HCT116 (cell line): ENCODE measurements at regions not wholly inside any gene's neighbourhood (a gene's known extent, or its start where the extent isn't known, plus 50 kb on each side); places are given as distances from the start of the nearest gene placed in this dataset.

Experiments
- ATAC-seq: fragments of 200-7000 bp; cut with Tn5 transposase; 2 replicates; pipeline ENCODE4 v1.9.1; 2020; ENCODE audit warnings: mild to moderate bottlenecking, moderate library complexity
- BruUV-seq: library from RNA; stranded (reverse); fragments of 400-500 nt; replicated peaks from 2 replicates; lab custom pipeline; 2021; lab: Mats Ljungman, UMichigan
- CTCF ChIA-PET: fragments of 300-600 bp; sonication (Branson Sonifier 250); formaldehyde crosslinking; loops from one replicate; lab custom pipeline; 2021; ENCODE audit warnings: antibody characterized with exemption; lab: Charles Lee
- POLR2A ChIA-PET: fragments of 300-600, 350-600 bp; sonication (Branson Sonifier 250); formaldehyde crosslinking; loops from one replicate; lab custom pipeline; 2021; ENCODE audit warnings: antibody characterized with exemption; lab: Charles Lee
- RAD21 ChIA-PET, 2 experiments: fragments of 300-600 bp; sonication (Branson Sonifier 250); formaldehyde crosslinking; loops; one replicate each; lab custom pipeline; 2023; ENCODE audit warnings: low total read pairs in 2 of 2; ENCODE audit not compliant: uncharacterized antibody in 2 of 2, unreplicated experiment in 2 of 2, low non-redundant PET in 1 of 2; lab: Charles Lee
- DNase-seq: peaks from one replicate; pipeline ENCODE4 v3.0.0-alpha.2; 2010; ENCODE audit warnings: low read depth, low spot score
- H2AFZ ChIP-seq: fragments of 200-600 bp; shearing (Covaris generic), sonication (generic); 2 replicates; pipeline ENCODE4 v1.6.1; 2017; ENCODE audit warnings: low read depth, mixed run types, mixed read lengths, antibody characterized with exemption, low read length; ENCODE audit not compliant: poor library complexity, severe bottlenecking
- H3K27ac ChIP-seq: 2 replicates; pipeline ENCODE4 v1.5.1; 2012; ENCODE audit warnings: low read depth, low read length
- H3K27me3 ChIP-seq: fragments of 200-600 bp; sonication (generic); 2 replicates; pipeline ENCODE4 v1.6.1; 2016; ENCODE audit warnings: mixed run types, low read length, mixed read lengths; ENCODE audit not compliant: insufficient read depth
- H3K36me3 ChIP-seq, 2 experiments: fragments of 200-500 bp in 1 of 2; fragments of 200-600 bp in 1 of 2; sonication (Bioruptor generic) in 1 of 2; sonication (generic) in 1 of 2; 2 replicates each; pipeline versions ENCODE4 v1.5.1 to v1.6.1; 2014 to 2016; ENCODE audit warnings: low read length in 2 of 2, inconsistent platforms in 1 of 2, mixed read lengths in 1 of 2, mixed run types in 1 of 2; ENCODE audit not compliant: insufficient read depth in 2 of 2, control insufficient read depth in 1 of 2
- H3K4me1 ChIP-seq, 2 experiments: fragments of 200-600 bp in 1 of 2; sonication (generic) in 1 of 2; 2 replicates each; pipeline versions ENCODE4 v1.5.1 to v1.6.1; 2012 to 2017; ENCODE audit warnings: low read length in 2 of 2, inconsistent platforms in 1 of 2, mild to moderate bottlenecking in 1 of 2, mixed read lengths in 1 of 2, mixed run types in 1 of 2, moderate library complexity in 1 of 2; ENCODE audit not compliant: insufficient read depth in 2 of 2, control insufficient read depth in 1 of 2
- H3K4me2 ChIP-seq: fragments of 200-600 bp; sonication (generic); 2 replicates; pipeline ENCODE4 v1.6.1; 2017; ENCODE audit warnings: mixed run types, low read length, mixed read lengths
- H3K4me3 ChIP-seq, 2 experiments: fragments of 200-600 bp in 1 of 2; sonication (generic) in 1 of 2; replicated peaks in 1 of 2; 2 replicates each; pipeline ENCODE4 v1.5.1; 2011 to 2016; ENCODE audit warnings: low read length in 2 of 2, control low read depth in 1 of 2, low read depth in 1 of 2, mild to moderate bottlenecking in 1 of 2, mixed read lengths in 1 of 2, mixed run types in 1 of 2
- H3K79me2 ChIP-seq: fragments of 200-600 bp; sonication (generic); 2 replicates; pipeline ENCODE4 v1.6.1; 2017; ENCODE audit warnings: mild to moderate bottlenecking, mixed run types, low read length, moderate library complexity, mixed read lengths; ENCODE audit not compliant: insufficient read depth
- H3K9ac ChIP-seq: fragments of 200-600 bp; sonication (generic); 2 replicates; pipeline ENCODE4 v1.6.1; 2016; ENCODE audit warnings: low read length, mixed read lengths
- H3K9me2 ChIP-seq: fragments of 200-600 bp; sonication (generic), shearing (Covaris generic); 2 replicates; pipeline ENCODE4 v1.6.1; 2017; ENCODE audit warnings: mixed run types, mild to moderate bottlenecking, moderate library complexity; ENCODE audit not compliant: insufficient read depth
- H3K9me3 ChIP-seq, 2 experiments: fragments of 200-500 bp in 1 of 2; fragments of 200-600 bp in 1 of 2; sonication (Bioruptor generic) in 1 of 2; sonication (generic) in 1 of 2; 2 replicates each; pipeline ENCODE4 v1.6.1; 2014 to 2017; ENCODE audit warnings: low read length in 2 of 2, mixed read lengths in 2 of 2, inconsistent platforms in 1 of 2, low read depth in 1 of 2, mild to moderate bottlenecking in 1 of 2, mixed run types in 1 of 2, moderate library complexity in 1 of 2; ENCODE audit not compliant: control insufficient read depth in 1 of 2, insufficient read depth in 1 of 2
- H4K20me1 ChIP-seq: fragments of 200-600 bp; sonication (generic), shearing (Covaris generic); 2 replicates; pipeline ENCODE4 v1.6.1; 2017; ENCODE audit warnings: mixed run types, mild to moderate bottlenecking, moderate library complexity; ENCODE audit not compliant: insufficient read depth
- CBX3 ChIP-seq: IDR thresholded peaks from 2 replicates; pipeline ENCODE4 v1.6.1; 2012; ENCODE audit warnings: low read depth
- CEBPB ChIP-seq: IDR thresholded peaks from 2 replicates; pipeline ENCODE4 v1.6.1; 2012; ENCODE audit warnings: low read depth
- CTCF ChIP-seq, 3 experiments: fragments of 200-600 bp in 1 of 3; sonication (generic) in 1 of 3; IDR thresholded peaks in 2 of 3; conservative IDR thresholded peaks in 1 of 3; 2 replicates each; pipeline ENCODE4 v1.5.1; 2012 to 2017; ENCODE audit warnings: low read depth in 2 of 3, low read length in 2 of 3, antibody characterized with exemption in 1 of 3, borderline replicate concordance in 1 of 3, control low read depth in 1 of 3, mild to moderate bottlenecking in 1 of 3, mixed read lengths in 1 of 3, mixed run types in 1 of 3, moderate library complexity in 1 of 3; ENCODE audit not compliant: insufficient read depth in 1 of 3
- EGR1 ChIP-seq: IDR thresholded peaks from 2 replicates; pipeline ENCODE4 v1.6.1; 2012; ENCODE audit warnings: low read depth
- ELF1 ChIP-seq: IDR thresholded peaks from 2 replicates; pipeline ENCODE4 v1.6.1; 2012; ENCODE audit warnings: low read depth, borderline replicate concordance
- EZH2 ChIP-seq: fragments of 200-600 bp; sonication (generic); IDR thresholded peaks from 2 replicates; pipeline ENCODE4 v1.6.1; 2017; ENCODE audit warnings: antibody characterized with exemption, mixed run types
- FOSL1 ChIP-seq: IDR thresholded peaks from 2 replicates; pipeline ENCODE4 v1.6.1; 2012; ENCODE audit warnings: low read depth
- JUND ChIP-seq: IDR thresholded peaks from 2 replicates; pipeline ENCODE4 v1.6.1; 2012
- POLR2A ChIP-seq: IDR thresholded peaks from 2 replicates; pipeline ENCODE4 v1.7.0; 2011; ENCODE audit warnings: borderline replicate concordance; ENCODE audit not compliant: insufficient read depth, insufficient read length; ENCODE audit errors: extremely low read depth
- POLR2AphosphoS5 ChIP-seq: IDR thresholded peaks from 2 replicates; pipeline ENCODE4 v1.6.1; 2011; ENCODE audit warnings: mild to moderate bottlenecking, low read depth, low read length, moderate library complexity
- RAD21 ChIP-seq: IDR thresholded peaks from 2 replicates; pipeline ENCODE4 v1.6.1; 2012; ENCODE audit warnings: low read depth, mild to moderate bottlenecking
- REST ChIP-seq: IDR thresholded peaks from 2 replicates; pipeline ENCODE4 v1.6.1; 2012; ENCODE audit warnings: low read depth
- SIN3A ChIP-seq: IDR thresholded peaks from 2 replicates; pipeline ENCODE4 v1.6.1; 2012; ENCODE audit warnings: low read depth
- SP1 ChIP-seq: IDR thresholded peaks from 2 replicates; pipeline ENCODE4 v1.6.1; 2012; ENCODE audit warnings: low read depth
- ZFX ChIP-seq: fragments of 450-650 bp; IDR thresholded peaks from 2 replicates; pipeline ENCODE4 v1.6.1; 2017
- intact Hi-C: fragments of 100-400 bp; cut with micrococcal nuclease; formaldehyde crosslinking; loops from 2 replicates; pipeline ENCODE4 v1.10.0; 2022

- Histone ChIP-seq H3K27ac (no peak overlapping the region), H3K79me2 (no peaks in the 10 kb centered on the region), H4K20me1 (no peaks in the 10 kb centered on the region), H3K4me3 (no peak overlapping the region), H3K9me3 (no peaks in the 10 kb centered on the region), H3K27me3 (0 out of 2 replicates have a peak, but pooled peaks cover 3% of the 10 kb centered on the region), H3K9ac (no peak overlapping the region), H3K4me2 (no peak overlapping the region), H3K9me2 (no peaks in the 10 kb centered on the region), H3K4me1 (no peaks in the 10 kb centered on the region), H3K36me3 (no peaks in the 10 kb centered on the region), H2AFZ (no peak overlapping the region)
- no peak for TF ChIP-seq POLR2A
- TF ChIP-seq POLR2AphosphoS5: no peak
- TF ChIP-seq ELF1: no peak
- no peak for TF ChIP-seq SIN3A
- no peak for TF ChIP-seq CEBPB
- ATAC-seq (no peak), DNase-seq (no peak)
- ChIA-PET RAD21 (no interaction called here), POLR2A (no interaction called here), CTCF (no interaction called here)
- intact Hi-C loops: loop anchor here (5.0 kb wide), 1 partner anchor 51 kb away; no protein-coding TSS in a partner anchor
- no TSS peak for BruUV-seq
Measured at GRCh38 chr16:17001471-17001870, 469.3 kb downstream of the XYLT1 start.

GRCh38 chr16:17002565-17002964, 468.2 kb downstream of the XYLT1 start:
- no peaks in the 10 kb centered on the region for H3K9me2 ChIP-seq
- H3K9me3 ChIP-seq: no peaks in the 10 kb centered on the region
- no TSS peak for BruUV-seq
- ATAC-seq (no peak), DNase-seq (no peak)
- ChIA-PET CTCF (no interaction called here), RAD21 (no interaction called here), POLR2A (no interaction called here)
- no peaks in the 10 kb centered on the region for H3K4me1 ChIP-seq
- H3K27ac ChIP-seq: no peak overlapping the region
- H3K4me3 ChIP-seq: no peak overlapping the region
- no peaks in the 10 kb centered on the region for H4K20me1 ChIP-seq
- H3K9ac ChIP-seq: no peak overlapping the region
- 0 out of 2 replicates have a peak, but pooled peaks cover 3% of the 10 kb centered on the region for H3K27me3 ChIP-seq
- H2AFZ ChIP-seq: no peak overlapping the region
- H3K36me3 ChIP-seq: no peaks in the 10 kb centered on the region
- intact Hi-C loops: loop anchor here (5.0 kb wide), 1 partner anchor 50 kb away; no protein-coding TSS in a partner anchor
- no peak overlapping the region for H3K4me2 ChIP-seq
- no peaks in the 10 kb centered on the region for H3K79me2 ChIP-seq
- TF ChIP-seq SP1: no peak
- TF ChIP-seq SIN3A: no peak
- TF ChIP-seq EZH2: no peak
- no peak for TF ChIP-seq ELF1
- TF ChIP-seq ZFX: no peak
- no peak for TF ChIP-seq REST
- no peak for TF ChIP-seq CBX3
- TF ChIP-seq EGR1: no peak
- no peak for TF ChIP-seq POLR2AphosphoS5
- TF ChIP-seq RAD21: no peak
- TF ChIP-seq CEBPB: no peak
- no peak for TF ChIP-seq CTCF (IDR thresholded peaks at IDR 0.05 in 2 of 3, conservative IDR thresholded peaks at IDR 0.05 in 1 of 3; ENCODE audit: borderline replicate concordance in 1 of 3, insufficient read depth in 1 of 3, low read depth in 2 of 3, low read length in 2 of 3)
- no peak for TF ChIP-seq JUND
- TF ChIP-seq FOSL1: no peak
